Activated CD4-positive, alpha-beta T cell treated with anti-CD3 and anti-CD28 coated beads for 48 hours (primary cell): ENCODE measurements at regions not wholly inside any gene's neighbourhood (a gene's known extent, or its start where the extent isn't known, plus 50 kb on each side); places are given as distances from the start of the nearest gene placed in this dataset.

Experiments used
- DNase-seq: peaks from one replicate; pipeline ENCODE4 v3.0.0-alpha.2; 2020

DNA sequence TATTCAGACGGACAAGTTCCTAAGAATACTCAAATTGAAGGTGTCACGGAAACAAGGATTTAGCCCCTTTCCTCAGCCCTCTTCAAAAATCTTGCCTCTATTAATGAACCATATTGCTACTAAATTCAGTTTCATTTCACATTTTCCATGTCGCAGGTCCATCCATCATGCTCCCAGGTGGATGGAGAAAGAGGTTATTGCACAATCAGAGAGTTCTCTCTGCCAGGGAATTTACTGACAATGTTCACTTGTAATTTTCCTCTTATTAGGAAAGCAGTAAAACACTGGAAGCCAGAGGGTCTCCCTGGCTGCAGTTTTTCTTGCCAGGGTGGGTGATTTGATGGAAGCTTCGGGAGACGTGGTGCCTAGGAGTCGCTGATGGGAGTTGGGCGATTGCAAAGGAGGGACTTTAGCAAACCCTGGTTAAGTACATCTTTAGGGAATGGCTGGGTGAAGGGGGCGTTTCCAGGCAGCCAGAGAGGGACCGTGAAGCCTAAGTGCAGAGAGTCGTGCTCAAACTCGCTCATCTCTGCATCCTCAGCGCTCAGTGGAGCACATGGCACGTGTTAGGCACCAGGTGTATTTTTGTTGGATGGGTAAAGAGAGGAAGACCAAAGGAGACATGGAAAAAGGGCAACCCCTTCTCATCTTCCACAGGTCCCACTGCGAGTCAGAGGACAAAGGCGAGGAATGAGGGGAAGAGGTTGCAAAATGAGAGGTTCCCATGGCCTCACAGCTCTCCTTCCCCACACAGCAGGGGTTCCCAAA is 321.9 kb upstream of the CDH4 start:
- no peak for DNase-seq

DNA sequence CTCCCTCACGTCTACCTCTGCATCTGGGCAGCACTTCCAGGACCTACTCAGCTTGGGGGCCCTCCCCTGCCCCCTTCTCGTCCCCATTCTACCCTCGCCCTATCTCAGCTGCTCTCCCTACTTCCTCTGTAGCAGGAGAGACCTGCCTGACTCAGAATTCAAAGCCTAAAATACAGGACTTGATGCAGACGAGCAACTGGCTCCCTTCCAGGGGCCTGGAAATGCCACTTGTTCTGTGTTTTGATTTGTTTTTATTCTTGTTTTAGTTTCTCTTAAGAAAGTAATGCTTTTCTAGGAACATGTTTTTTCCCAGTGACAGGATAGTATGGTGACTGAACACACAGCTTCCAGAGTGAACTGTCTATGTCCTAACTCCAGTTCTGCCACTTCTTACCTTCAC is 320.4 kb upstream of the CDH4 start:
- no peak for DNase-seq

- no peak for DNase-seq
Observed at GRCh38 chr20:60934724-60935123, 317.3 kb upstream of the CDH4 start.

GRCh38 chr20:60935971-60936370 is 316.1 kb upstream of the CDH4 start:
- DNase-seq, result no peak

- no peak for DNase-seq
Observed at GRCh38 chr20:60937585-60937984, 314.5 kb upstream of the CDH4 start.

DNA sequence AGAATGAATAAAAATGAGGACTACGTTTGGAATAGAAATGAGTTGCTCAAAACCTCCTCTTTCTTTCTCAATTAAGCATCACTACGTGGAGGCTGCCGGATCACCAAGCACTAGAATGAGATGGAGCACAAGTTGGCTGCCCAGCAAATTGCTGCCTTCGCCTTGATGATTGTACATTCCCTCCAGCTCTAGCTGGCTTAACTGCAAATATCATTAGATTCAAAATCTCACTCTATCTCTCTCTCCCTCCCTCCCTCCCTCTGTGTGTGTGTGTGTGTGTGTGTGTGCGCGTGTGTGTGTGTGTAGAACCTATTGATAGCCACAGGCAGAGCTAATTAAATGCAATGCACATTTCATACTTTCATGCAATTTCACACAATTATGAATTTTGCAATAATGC is 310.7 kb upstream of the CDH4 start:
- no peak for DNase-seq

DNA sequence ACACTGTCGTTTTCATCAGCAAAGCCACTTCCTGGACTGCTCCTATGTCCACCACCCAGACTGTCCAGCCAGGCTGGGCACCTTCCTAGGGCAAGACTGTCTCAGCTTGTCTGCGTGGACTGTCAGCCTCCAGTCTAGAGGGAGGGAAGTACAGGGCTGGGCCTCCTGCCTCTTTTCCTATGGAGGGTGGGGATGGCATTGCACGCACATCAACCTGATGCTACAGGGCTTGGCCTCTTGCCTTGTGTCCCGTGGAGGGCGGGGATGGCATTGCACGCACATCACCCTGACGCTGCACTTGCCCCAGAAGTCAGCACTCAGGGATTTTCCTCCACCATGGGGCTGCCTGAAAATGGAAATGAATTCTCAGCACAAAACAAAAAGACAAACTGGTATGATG is 304.2 kb upstream of the CDH4 start:
- DNase-seq, result no peak

DNA sequence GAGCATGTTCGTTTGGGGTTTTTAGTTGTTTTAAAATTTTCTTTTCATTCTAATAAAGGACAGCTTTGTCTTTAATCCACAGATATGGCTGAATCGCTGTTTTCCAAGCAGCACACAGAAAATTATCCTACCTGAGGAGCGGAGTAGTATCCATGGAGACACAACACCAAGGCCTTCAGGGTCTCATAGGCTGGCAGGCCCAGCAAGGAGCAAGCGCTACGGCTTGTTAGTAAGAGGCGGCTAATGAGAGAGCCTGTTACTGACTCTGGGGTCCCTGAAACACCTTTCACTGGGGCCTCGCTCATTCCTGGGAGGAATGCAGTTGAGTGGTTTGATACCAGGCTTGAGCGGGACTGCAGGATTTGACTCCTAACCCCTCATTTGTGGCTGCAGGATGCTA is 303.8 kb upstream of the CDH4 start:
- no peak for DNase-seq

DNA sequence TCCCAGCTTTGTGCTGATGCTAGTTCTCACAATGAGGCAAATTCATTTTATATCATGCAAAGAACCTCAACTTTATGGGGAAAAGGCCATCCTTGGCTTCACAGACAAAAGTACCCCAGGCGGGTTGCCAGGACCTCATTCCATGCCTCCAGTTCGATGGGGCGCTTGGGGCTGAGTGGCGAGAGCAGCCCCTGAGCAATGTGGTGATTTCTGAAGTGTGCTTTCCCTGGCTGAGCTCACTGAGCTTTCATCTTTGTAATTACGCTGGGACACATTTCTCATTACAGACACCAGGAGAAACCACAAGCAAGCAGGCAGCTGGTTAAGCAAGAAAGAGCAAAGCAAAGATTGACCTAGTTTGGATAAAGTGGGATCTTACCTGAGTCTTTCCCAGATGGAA is 301.5 kb upstream of the CDH4 start:
- DNase-seq, result no peak

- DNase-seq, result no peak
Observed at GRCh38 chr20:60950974-60951373, 301.1 kb upstream of the CDH4 start.

DNA sequence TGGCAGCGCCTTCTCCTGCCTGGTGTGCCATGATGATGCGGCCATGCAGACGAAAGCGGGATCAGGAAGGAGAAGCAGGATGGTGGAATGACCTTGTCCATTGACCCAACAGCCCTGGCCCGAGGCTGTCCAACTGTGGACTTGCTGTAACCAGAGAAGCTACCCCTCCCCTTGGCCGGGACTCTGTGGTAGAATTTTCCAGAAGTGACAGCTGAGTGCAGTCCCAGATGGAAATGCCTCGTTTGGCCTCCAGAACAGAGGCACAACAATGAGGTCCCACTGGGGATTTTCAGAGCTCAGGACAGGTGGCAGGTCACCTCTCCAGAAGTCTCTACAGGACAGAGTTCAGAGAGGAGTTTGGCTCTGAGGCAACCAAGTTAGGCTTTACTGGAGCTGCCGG is 299.2 kb upstream of the CDH4 start:
- no peak for DNase-seq

GRCh38 chr20:60953321-60953720 is 298.7 kb upstream of the CDH4 start:
- no peak for DNase-seq

- DNase-seq, result no peak
Observed at GRCh38 chr20:60955706-60956105, 296.4 kb upstream of the CDH4 start.

GRCh38 chr20:60956194-60956593 is 295.9 kb upstream of the CDH4 start:
- DNase-seq, result no peak

DNA sequence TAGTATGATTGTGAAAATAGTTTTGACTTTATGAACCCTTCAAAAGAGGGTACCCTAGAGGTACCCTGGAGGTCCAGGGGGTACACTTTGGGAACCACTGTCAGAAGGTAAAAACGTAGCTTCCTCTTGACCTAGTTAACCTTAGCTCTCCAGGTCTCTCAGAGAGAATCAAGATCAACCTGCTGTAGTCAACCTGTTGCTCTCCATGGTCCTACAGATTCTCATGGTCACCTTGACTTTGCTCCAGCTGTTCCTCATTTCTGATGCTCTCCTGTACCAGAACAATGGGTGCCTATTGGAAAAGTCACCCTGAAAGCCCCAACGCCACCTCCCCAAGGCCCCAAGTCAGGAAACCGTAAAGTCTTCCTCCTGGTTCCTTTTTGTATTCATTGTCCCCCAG is 294.4 kb upstream of the CDH4 start:
- DNase-seq, result no peak

GRCh38 chr20:60959971-60960370 is 292.1 kb upstream of the CDH4 start:
- no peak for DNase-seq

DNA sequence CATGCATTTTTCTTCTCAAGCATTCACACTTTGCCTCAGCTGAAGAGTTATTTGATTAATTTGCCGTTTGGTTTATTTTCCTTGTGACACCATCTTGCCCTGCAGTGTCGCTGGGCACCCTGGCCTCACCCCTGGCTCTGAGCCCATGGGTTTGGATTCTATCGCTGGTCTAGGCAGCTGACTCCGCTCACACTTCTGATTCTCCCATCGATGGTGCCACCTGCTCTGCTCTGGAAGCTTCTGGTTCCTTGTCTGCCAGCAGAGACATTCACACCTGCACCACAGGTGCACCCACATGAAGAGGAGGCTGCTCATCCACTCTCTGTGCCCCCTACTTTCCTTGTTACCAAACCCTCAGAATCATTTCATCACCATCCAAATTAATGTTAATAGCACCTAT is 291.6 kb upstream of the CDH4 start:
- DNase-seq, result no peak

GRCh38 chr20:60961551-60961950 is 290.5 kb upstream of the CDH4 start:
- DNase-seq, result no peak

DNA sequence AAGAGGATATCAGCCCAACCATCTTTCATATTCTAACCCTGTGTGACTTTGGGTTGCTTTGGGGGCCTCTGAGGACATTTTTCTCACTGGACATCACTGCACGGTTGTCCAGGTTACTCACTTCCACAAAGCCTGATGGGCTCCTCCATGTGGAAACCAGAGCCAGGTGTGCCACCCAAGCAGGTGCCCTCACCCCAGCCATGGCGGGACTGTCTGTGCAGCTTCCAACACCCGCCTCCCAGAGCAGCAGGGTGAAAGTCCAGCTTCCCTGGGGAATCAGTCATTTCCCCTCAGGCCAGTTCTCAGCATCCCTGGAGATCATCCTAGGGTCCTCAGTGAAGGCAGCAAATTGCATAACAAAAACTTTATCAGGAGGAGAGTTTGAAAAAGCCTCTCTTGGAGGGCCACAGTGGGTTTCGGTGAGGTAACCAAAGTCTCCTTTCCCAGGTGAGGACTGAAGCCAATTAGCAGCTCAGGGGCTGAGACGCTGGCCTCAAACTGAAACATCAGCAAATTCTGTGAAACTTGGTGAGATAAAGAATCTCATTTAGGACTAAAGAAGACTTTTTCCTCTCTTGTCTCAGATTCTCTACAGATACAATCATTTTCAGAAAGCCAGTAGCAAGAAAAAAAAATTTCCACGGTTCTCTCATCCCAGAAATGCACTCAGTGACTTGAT is 289.6 kb upstream of the CDH4 start:
- DNase-seq, result no peak

DNA sequence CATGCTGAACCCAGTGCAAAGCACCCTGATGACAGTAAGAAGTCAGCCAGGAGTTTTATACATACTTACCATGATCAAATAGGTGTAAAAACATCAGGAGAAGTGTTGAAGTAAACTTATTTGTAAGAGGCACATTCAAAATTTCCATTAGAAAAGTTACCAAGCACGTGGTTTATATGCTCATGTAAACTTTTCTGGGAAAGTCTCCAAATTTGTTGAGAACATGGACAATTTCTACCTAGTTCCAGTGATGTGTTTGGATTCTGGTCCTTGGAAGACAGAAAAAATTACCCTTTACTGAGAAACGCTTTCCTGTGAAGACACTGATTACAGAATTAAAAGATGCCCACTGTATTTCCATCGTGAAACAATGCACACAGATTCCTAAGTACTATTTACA is 288.9 kb upstream of the CDH4 start:
- DNase-seq, result no peak

GRCh38 chr20:60964911-60965310 is 287.1 kb upstream of the CDH4 start:
- DNase-seq, result no peak

DNA sequence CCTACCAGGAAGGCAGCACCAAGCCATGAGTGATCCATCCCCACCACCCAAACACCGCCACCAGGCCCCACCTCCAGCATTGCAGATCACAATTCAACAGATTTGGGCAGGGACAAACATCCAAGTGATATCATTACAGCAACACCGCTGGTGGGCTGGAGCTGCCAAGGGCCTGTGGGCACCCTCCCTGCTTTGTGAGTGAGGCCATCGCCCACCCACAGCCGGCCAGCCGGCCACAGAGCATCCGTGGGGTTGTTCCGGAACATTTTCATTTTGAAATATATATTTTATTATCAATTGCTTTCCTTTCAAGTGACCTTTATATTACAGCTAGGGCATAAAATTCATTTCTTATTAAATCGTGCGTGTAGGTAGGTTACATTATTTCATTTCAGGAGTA is 286.0 kb upstream of the CDH4 start:
- no peak for DNase-seq

- no peak for DNase-seq
Observed at GRCh38 chr20:60966766-60967165, 285.3 kb upstream of the CDH4 start.

GRCh38 chr20:60967431-60968316 is 284.4 kb upstream of the CDH4 start:
- no peak for DNase-seq
